ENCODE measurements at regions not wholly inside any gene's neighbourhood (a gene's known extent, or its start where the extent isn't known, plus 50 kb on each side); places are given as distances from the start of the nearest gene placed in this dataset.

- no peak for TF ChIP-seq EZH2 (IDR thresholded peaks at IDR 0.05; ENCODE audit: borderline replicate concordance, insufficient read depth, low read length, poor library complexity, severe bottlenecking)
- no peak for TF ChIP-seq RAD21 (conservative IDR thresholded peaks at IDR 0.05)
These were observed 273.7 kb upstream of the NFIA start for GRCh38 chr1:60808676-60809075.
